NCI-H510A (cell line): ENCODE measurements at regions not wholly inside any gene's neighbourhood (a gene's known extent, or its start where the extent isn't known, plus 50 kb on each side); places are given as distances from the start of the nearest gene placed in this dataset.

Source experiments
- DNase-seq: peaks from one replicate; lab custom pipeline; 2025; lab: John Stamatoyannopoulos, UW

GRCh38 chr13:75132701-75133695 is 349.0 kb downstream of the TBC1D4 start:
- DNase-seq = no peak

DNA sequence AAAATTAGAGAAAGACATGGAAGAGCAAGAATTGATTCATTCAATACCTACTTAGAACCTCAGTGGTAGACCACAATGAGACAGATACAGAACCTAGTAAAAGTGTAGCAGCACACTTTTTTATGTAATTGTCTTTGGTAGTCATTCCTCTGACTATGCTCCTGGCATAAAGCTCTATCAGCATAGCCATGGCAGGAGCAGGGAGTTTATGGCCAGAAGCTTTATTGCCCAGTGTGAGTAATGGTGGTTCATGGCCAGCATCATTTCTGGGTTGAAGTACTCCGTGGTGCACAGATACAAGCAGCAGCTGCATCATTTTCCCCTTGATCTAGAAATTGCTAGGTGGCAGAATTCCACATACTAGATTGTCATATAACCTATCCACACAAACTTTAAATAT is 352.6 kb downstream of the TBC1D4 start:
- no peak for DNase-seq

DNA sequence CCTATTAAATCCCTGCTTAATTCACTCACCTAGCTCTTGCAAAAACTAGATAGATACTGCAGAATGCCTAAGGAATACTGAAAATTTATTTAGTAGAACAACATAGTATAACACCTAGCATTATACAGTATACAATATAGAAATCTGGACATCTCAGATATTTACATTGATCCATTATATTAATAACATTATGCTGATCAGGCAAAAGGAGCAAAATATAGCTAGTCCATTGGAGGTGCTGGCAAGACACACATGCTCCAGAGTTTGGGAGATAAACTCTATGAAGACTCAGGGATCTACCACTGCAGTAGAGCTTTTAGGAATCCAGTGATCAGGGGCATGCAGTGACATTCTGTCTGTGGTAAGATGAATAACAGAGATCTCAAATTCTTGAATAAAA is 357.6 kb downstream of the TBC1D4 start:
- no peak for DNase-seq

DNA sequence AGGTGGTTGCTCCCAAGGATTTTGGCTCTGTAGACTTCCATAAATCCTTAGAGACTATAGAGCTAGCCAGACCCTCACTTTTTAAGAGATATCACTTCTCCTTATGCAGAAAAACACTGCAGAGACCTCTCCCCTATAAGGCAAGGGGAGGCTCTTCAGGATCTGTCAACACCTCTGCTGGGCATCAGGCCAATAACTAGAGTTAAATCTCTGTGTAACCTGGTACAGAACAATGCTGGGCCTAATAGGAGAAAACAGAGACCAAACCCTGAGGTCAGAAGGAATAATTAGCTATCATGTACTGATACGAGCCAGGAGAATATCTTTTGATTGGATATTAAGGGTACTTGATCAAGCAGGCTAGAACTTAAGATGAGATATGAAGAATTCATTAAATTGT is 358.5 kb downstream of the TBC1D4 start:
- DNase-seq = no peak

DNA sequence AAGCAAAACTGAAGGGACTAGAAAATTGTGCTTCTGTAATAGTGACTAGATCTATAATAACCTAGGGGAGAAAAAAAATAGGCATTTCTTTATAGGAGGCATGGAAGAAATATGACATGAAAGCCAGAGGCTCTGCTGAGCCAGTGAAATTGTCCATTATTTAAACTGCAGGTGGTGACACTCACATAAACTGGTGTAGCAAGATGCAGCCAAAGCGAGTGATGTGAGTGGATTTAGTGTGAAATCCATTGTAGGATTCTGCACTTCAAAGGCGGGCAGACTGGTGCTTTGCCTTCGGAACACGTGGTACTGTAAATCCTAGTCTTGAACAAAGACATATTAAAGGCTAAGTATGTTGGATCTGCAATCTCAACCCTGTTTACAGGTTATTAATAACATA is 361.9 kb downstream of the TBC1D4 start:
- no peak for DNase-seq

- no peak for DNase-seq
Observed at GRCh38 chr13:75115171-75115570, 366.8 kb downstream of the TBC1D4 start.

GRCh38 chr13:75103976-75104375 is 378.0 kb downstream of the TBC1D4 start:
- no peak for DNase-seq

- DNase-seq = no peak
Observed at GRCh38 chr13:75102001-75102716, 379.8 kb downstream of the TBC1D4 start.

DNA sequence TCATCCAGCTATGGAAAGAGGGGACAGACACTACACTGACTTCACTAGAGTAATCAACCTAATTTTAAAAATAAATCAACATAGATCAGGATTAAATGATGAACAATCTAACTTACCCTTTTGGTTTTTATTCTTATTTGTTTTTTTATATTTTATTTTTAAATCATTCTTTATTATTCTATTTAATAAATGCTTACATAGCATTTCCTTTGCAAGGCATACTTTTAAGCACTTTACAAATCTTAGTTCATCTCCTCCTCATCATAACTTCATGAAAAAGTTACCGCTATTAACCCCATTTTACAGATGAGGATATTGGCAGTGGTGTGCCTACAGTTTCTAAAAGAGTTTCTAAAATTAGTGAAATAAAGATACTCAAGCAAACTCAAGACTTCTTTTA is 380.6 kb downstream of the TBC1D4 start:
- no peak for DNase-seq

DNA sequence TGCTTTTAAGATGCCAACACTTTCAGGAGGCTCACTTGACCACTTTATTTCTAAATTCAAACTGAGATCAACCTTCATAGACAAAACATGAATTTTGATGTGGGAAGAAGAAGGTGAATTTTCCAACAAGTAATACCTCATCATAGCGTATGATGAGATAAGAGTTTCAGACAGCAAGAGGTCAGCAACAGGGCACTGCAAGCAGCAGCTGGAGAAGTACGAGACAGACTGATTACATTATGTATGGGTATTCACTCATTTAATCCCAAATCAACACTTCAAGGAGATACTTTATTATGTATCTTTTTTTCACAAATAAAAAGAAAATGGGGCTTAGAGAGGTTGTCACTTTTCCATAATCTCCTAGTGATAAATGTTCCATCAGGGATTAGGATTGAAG is 389.8 kb downstream of the TBC1D4 start:
- no peak for DNase-seq

GRCh38 chr13:75091718-75092117 is 390.3 kb downstream of the TBC1D4 start:
- no peak for DNase-seq

- no peak for DNase-seq
Observed at GRCh38 chr13:75090872-75091615, 390.9 kb downstream of the TBC1D4 start.

- DNase-seq = no peak
Observed at GRCh38 chr13:75088915-75089314, 393.1 kb downstream of the TBC1D4 start.

DNA sequence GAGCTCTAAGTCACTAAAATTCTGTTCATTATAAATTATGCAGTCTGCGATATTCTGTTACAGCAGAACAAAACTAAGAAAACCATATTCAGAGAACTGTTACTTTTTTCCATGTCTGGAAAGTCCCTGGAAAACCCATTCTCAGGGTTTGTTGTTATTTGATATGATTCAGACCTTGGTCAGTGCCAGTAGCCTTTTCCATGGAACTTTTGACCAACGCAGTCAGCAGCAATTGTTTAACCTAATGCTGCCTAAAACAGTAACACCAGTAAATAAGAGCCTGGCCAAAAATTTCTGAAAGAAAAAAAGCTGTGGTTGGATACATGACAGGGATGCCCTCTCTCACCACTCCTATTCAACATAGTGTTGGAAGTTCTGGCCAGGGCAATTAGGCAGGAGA is 402.7 kb downstream of the TBC1D4 start:
- DNase-seq = no peak

GRCh38 chr13:75076476-75076875 is 405.5 kb downstream of the TBC1D4 start:
- no peak for DNase-seq

- no peak for DNase-seq
Observed at GRCh38 chr13:75073786-75074185, 408.2 kb downstream of the TBC1D4 start.

DNA sequence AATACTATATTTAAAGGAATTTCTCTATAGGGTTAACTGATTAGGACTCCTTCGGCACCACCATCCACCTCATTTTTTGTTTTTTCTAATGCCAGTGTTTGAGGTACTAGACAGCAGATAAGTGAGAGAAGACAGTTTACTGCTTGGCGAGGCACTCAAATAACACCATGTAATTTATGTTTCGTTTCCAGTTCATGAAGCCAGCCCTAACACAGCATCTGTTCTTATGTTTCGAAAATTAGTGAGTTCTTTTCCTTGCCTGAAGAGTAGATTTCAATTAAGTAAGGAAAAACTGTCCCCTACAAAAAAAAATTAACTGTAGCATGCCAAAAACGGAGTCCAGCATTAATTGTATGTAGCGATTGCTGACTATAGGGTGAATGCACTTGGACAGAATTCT is 409.1 kb downstream of the TBC1D4 start:
- no peak for DNase-seq

GRCh38 chr13:75072368-75072767 is 409.6 kb downstream of the TBC1D4 start:
- no peak for DNase-seq

DNA sequence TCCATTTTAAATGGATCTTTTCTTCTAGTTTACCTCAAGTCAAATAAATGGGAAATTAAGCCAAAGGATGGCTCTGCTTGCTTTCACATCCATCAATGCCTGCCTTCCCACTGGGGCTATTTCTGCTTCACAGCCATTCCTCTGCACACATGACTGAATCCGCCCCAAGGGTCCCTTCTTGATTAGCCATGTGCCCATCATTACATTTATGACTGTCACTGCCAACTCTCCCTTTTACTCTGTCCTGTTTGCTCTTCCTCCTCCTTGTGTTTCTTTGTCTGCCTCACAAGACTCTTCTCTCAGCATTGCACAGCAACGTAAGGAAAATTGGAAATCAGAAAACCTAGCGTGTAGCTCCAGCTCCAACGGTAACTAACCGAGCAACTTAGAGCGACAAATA is 410.2 kb downstream of the TBC1D4 start:
- DNase-seq = no peak

- no peak for DNase-seq
Observed at GRCh38 chr13:75071395-75071794, 410.6 kb downstream of the TBC1D4 start.

GRCh38 chr13:75061909-75062308 is 420.1 kb downstream of the TBC1D4 start:
- DNase-seq = no peak

- DNase-seq = no peak
Observed at GRCh38 chr13:75055296-75055695, 426.7 kb downstream of the TBC1D4 start.

GRCh38 chr13:75052616-75053015 is 429.4 kb downstream of the TBC1D4 start:
- no peak for DNase-seq
